ENCODE measurements at regions not wholly inside any gene's neighbourhood (a gene's known extent, or its start where the extent isn't known, plus 50 kb on each side); places are given as distances from the start of the nearest gene placed in this dataset.
"Not testable (repeated sequence)": the region's sequence is repeated elsewhere in the genome, so short reads cannot be mapped to it uniquely, and the experiment has no call there.

DNA sequence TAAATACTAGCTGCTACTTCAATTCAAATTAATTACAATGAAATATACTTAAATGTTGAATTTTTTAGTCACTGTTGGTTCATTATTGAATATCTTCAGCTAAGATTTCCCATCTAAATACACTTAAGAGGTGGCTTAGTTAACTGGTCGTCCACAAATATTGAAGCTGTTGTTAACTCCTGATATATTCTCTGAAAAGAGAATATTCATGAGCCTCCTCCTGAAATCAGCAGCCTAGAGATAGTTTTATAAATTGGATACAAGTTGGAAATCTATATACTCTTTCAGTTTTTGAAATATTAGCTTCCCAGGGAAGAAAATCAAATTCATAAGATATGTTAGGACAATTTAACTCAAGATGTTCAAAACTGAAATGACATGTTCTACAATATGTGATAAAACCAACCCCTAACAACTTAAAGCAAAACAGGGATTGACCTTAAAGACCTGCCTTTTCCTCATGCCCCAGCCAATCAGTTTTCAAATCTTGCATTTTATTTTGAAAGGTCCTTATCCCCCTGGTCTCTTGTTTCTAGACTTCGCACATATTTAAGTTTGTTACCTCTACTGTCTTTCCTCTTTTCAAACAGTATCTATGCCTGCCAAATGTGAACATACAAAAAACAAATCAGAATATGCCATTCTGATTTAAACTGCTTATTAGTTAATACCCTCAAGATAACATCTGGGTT, 2784.9 kb downstream of the RPIA start:
- H3K36me3 Mint-ChIP-seq (ENCODE audit: low read depth); H3K27ac Mint-ChIP-seq; H3K9me3 Mint-ChIP-seq; H3K4me1 Mint-ChIP-seq (ENCODE audit: low read depth); DNase-seq: not testable (repeated sequence)
- Mint-ChIP-seq H3K27me3 (ENCODE audit: insufficient read depth) (peaks cover 12% of the 10 kb centered on the region), H3K4me3 (peak overlapping the region; percentile 65; the same call in 1 of the 2 replicates)

DNA sequence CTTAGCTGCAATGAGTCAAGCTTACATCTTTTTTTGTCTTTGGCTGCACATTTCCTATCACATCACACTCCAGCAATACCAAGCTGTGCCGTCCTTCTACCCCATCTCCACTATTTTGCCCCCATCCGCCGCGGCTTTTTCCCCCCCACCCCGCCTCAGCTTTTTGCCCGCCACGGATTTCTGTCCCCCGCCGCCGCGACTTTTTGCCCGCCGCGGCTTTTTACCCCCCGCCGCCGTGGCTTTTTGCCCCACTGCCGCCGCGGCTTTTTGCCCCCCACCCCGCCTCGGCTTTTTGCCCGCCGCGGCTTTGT, 2785.4 kb downstream of the RPIA start:
- H3K27ac Mint-ChIP-seq = not testable (repeated sequence)
- H3K4me3 Mint-ChIP-seq = peak overlapping the region; percentile 65

DNA sequence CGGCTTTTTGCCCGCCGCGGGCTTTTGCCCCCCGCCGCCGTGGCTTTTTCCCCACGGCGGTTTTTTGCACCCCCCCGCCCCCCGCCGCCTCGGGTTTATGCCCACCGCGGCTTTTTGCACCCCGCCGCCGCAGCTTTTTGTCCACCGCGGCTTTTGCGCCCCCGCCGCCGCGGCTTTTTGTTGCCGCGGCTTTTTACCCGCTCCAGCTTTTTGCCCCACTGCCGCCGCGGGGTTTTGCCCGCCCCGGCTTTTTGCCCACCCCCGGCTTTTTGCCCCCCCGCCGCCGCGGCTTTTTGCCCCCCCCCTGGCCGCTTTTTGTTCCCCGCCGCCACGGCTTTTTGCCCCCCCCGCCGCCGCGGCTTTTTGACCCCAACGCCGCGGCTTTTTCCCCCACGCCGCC, 2785.8 kb downstream of the RPIA start:
- not testable (repeated sequence) for H3K4me3 Mint-ChIP-seq; H3K27ac Mint-ChIP-seq; H3K36me3 Mint-ChIP-seq (ENCODE audit: low read depth); H3K9me3 Mint-ChIP-seq; DNase-seq; H3K4me1 Mint-ChIP-seq (ENCODE audit: low read depth)
- peaks cover 12% of the 10 kb centered on the region for H3K27me3 Mint-ChIP-seq (ENCODE audit: insufficient read depth)

More for the DNA sequence above, 2785.4 kb downstream of the RPIA start:
- not testable (repeated sequence) for H3K4me1 Mint-ChIP-seq (ENCODE audit: low read depth); H3K36me3 Mint-ChIP-seq (ENCODE audit: low read depth); H3K9me3 Mint-ChIP-seq; DNase-seq
- H3K27me3 Mint-ChIP-seq (ENCODE audit: insufficient read depth) = peaks cover 12% of the 10 kb centered on the region

DNA sequence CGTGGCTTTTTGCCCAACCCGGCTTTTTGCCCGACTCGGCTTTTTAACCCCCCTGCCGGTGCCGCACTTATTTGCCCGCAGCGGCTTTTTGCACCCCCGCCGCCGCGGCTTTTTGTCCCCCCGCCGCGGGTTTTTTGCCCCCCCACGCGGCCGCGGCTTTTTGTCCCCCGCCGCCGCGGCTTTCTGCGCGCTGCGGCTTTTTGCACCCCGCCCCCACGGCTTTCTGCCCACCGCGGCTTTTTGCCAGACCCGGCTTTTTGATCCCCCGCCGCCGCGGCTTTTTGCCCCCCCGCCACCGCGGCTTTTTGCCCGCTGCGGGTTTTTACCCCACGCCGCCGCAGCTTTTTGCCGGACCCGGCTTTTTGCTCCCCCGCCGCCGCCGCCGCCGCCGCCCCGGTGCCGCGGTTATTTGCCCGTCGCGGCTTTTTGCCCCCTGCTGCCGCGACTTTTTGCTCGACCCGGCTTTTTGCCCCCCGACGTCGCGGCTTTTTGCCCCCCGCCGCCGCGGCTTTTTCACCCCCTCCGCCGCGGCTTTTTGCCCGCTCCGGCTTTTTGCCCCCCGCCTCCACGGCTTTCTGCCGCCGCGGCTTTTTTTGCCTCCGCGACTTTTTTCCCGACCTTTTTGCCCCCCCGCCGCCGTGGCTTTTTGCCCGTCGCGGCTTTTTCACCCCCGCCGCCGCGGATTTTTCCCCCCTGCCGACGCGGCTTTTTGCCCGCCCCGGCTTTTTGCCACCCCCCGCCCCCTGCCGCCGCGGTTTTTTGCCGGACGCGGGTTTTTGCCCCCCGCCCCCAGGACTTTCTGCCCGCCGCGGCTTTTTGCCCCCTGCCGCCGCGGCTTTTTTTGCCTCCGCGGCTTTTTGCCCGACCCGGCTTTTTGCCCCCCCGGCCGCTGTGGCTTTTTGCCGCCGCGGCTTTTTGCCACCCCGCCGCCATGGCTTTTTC, 2786.5 kb downstream of the RPIA start:
- Mint-ChIP-seq H3K27me3 (ENCODE audit: insufficient read depth) (peaks cover 12% of the 10 kb centered on the region), H3K36me3 (ENCODE audit: low read depth) (no peaks in the 10 kb centered on the region), H3K4me3 (no peak overlapping the region), H3K9me3 (no peaks in the 10 kb centered on the region), H3K4me1 (ENCODE audit: low read depth) (no peaks in the 10 kb centered on the region), H3K27ac (no peak overlapping the region)
- no peak for DNase-seq
- TF ChIP-seq, protein P1, sequence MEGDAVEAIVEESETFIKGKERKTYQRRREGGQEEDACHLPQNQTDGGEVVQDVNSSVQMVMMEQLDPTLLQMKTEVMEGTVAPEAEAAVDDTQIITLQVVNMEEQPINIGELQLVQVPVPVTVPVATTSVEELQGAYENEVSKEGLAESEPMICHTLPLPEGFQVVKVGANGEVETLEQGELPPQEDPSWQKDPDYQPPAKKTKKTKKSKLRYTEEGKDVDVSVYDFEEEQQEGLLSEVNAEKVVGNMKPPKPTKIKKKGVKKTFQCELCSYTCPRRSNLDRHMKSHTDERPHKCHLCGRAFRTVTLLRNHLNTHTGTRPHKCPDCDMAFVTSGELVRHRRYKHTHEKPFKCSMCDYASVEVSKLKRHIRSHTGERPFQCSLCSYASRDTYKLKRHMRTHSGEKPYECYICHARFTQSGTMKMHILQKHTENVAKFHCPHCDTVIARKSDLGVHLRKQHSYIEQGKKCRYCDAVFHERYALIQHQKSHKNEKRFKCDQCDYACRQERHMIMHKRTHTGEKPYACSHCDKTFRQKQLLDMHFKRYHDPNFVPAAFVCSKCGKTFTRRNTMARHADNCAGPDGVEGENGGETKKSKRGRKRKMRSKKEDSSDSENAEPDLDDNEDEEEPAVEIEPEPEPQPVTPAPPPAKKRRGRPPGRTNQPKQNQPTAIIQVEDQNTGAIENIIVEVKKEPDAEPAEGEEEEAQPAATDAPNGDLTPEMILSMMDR (IDR thresholded peaks at IDR 0.05) = no peak

DNA sequence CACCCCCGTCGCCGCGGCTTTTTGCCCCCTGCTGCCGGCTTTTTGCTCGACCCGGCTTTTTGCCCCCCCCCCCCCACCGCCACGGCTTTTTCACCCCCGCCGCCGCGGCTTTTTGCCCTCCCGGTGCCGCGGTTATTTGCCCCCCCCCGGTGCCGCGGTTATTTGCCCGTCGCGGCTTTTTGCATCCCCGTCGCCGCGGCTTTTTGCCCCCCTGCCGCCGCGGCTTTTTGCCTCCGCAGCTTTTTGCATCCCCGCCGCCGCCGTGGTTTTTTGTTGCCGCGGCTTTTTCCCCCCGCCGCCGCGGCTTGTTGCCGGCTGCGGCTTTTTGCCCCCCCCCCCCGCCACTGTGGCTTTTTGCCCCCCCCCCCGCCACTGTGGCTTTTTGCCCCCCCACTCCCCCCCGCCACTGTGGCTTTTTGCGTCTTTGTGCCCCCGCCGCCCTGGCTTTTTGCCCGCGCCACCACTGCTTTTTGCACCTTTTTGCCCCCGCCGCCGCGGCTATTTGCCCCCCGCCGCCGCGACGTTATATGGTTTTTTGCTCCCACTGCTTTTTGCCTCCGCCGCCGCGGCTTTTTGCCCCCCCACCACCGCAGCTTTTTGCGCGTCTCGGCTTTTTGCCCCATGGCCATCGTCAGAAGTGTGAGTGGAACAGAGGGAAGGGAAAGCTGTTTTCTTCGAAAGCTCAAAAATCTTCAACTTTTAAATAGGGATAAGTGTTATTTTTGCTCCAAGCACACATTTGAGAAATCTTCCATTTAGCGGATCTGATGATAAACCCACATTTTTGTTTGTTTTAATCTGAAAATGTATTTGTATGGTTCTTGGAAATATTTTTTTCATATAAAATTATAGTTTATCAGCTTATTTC, 2787.6 kb downstream of the RPIA start:
- H3K9me3 Mint-ChIP-seq; DNase-seq; H3K27ac Mint-ChIP-seq; H3K36me3 Mint-ChIP-seq (ENCODE audit: low read depth); H3K4me1 Mint-ChIP-seq (ENCODE audit: low read depth): not testable (repeated sequence)
- Mint-ChIP-seq H3K4me3 (peak overlapping the region; percentile 57), H3K27me3 (ENCODE audit: insufficient read depth) (peaks cover 12% of the 10 kb centered on the region)

DNA sequence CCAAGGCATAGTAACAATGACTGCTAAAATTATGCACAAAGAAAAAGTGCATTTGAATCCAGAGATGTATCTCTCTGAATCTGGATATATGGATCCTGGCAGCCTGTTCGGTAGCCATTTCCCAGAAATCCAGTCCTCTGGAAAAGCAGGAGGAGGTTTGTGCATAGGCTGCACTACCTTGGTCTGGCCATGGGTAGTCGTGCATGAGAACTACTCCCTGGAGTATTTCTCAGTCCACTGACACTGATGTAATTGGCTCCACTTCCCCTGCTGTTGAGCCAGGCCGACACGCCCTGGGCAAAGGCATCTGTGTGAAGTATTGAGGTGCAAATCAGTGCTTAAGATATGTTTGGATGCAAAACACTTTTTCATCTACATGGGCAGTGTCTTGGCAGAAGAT, 2793.8 kb downstream of the RPIA start:
- H3K4me3 Mint-ChIP-seq; H3K27me3 Mint-ChIP-seq (ENCODE audit: insufficient read depth); H3K36me3 Mint-ChIP-seq (ENCODE audit: low read depth); H3K9me3 Mint-ChIP-seq; H3K4me1 Mint-ChIP-seq (ENCODE audit: low read depth); H3K27ac Mint-ChIP-seq: not testable (repeated sequence)
- peak; percentile 49 for DNase-seq
- TF ChIP-seq, protein P1 (IDR thresholded peaks at IDR 0.05) = peak; percentile 40

DNA sequence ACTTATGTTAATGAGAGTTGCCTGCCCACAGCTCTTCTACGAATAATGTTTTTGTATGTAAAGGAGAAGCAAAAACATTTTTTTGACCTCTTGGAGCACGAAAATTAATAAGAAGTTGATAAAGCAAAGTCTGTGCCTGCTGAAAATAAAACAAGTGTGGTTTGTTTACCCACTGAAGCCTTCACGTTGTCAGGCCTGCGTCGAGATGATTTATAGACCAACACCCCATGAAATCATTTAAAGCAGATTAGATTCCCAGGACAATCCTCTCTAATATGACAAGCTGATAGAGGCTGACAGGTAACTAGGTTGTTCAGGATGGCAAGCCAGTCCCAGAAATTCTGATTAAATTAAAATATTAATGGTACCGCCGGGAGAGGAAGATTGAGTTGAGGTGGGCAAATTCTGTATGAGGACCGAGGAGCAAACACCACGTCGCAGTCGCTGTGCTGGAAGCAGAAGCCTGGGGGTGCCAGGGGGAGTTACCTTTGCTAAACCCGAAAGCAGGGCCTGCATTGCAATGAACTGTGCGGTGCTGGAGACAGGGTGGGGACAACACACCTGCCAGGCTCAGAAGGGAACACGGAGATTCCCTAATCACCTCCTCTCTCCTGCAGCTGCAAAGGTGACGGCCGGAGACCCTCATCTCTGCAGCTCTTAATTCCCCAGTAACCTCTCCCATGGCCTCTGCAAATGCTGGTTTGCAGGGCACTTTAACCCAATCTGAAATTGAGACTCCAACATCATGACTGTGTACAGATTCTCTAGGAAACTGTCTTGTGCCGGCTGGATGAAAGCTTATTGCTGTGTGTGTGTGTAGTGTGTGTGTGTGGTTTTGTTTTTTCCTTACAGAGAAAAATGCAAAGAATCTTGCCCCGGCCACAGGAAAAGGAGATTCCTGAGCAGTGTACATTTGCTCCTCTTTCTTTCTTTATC, 2805.9 kb downstream of the RPIA start:
- not testable (repeated sequence) for H3K4me1 Mint-ChIP-seq (ENCODE audit: low read depth); H3K36me3 Mint-ChIP-seq (ENCODE audit: low read depth); H3K9me3 Mint-ChIP-seq; H3K4me3 Mint-ChIP-seq; DNase-seq; H3K27ac Mint-ChIP-seq; H3K27me3 Mint-ChIP-seq (ENCODE audit: insufficient read depth)

DNA sequence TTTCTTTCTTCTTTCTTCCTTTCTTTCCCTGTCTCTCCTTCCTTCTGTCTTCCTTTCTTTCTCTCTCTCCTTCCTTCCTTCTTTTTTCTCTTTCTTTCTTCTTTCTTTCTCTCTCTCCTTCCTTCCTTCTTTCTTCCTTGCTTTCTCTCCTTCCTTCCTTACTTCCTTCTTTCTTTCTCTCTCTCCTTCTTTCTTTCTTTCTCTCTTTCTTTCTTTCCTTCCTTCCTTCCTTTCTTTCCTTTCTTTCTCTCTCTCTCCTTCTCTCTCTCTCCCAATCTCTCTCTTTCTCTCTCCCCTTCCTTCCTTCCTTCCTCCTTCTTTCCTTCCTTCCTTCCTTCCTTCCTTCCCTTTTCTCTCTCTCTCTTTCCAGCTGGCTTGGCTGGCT, 2806.6 kb downstream of the RPIA start:
- H3K4me1 Mint-ChIP-seq (ENCODE audit: low read depth); H3K27ac Mint-ChIP-seq; H3K36me3 Mint-ChIP-seq (ENCODE audit: low read depth); H3K9me3 Mint-ChIP-seq; H3K4me3 Mint-ChIP-seq; DNase-seq; H3K27me3 Mint-ChIP-seq (ENCODE audit: insufficient read depth): not testable (repeated sequence)

DNA sequence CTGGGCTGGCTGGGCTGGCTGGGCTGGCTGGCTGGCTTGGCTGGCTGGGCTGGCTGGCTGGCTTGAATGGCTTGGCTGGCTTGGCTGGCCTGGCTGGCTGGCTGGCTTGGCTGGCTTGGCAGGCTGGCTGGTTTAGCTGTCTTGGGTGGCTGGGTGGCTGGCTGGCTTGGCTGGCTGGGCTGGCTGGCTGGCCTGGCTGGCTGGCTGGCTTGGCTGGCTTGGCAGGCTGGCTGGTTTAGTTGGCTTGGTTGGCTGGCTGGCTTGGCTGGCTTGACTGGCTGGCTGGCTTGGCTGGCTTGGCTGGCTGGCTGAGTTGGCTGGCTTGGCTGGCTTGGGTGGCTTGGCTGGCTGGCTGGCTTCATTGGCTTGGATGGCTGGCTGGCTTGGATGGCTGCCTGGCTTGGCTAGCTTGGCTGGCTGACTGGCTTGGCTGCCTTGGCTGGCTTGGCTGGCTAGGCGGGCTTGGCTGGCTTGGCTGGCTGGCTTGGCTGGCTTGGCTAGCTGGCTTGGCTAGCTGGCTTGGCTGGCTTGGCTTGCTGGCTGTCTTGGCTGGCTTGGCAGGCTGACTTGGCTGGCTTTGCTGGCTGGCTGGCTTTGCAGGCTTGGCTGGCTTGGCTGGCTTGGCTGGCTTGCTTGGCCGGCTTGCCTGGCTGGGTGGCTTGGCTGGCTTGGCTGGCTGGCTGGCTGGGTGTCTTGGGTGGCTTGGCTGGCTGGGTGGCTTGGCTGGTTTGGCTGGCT, 2807.2 kb downstream of the RPIA start:
- not testable (repeated sequence) for DNase-seq; H3K27me3 Mint-ChIP-seq (ENCODE audit: insufficient read depth); H3K4me3 Mint-ChIP-seq

DNA sequence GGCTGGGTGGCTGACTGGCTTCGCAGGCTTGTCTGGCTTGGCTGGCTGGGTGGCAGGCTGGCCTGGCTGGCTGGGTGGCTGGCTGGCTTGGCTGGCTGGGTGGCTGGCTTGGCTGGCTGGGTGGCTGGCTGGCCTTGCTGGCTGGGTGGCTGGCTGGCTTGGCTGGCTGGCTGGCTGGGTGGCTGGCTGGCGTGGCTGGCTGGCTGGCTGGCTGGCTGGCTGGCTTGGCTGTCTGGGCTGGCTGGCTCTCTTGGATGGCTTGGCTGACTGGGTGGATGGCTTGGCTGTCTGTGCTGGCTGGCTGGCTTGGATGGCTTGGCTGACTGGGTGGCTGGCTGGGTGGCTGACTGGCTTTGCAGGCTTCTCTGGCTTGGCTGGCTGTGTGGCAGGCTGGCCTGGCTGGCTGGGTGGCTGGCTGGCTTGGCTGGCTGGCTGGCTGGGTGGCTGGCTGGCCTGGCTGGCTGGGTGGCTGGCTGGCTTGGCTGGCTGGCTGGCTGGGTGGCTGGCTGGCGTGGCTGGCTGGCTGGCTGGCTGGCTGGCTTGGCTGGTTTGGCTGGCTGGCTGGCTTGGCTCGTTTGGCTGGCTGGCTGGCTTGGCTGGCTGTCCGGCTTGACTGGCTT, 2808.1 kb downstream of the RPIA start:
- not testable (repeated sequence) for DNase-seq; H3K27ac Mint-ChIP-seq; H3K4me1 Mint-ChIP-seq (ENCODE audit: low read depth); H3K9me3 Mint-ChIP-seq; H3K27me3 Mint-ChIP-seq (ENCODE audit: insufficient read depth); H3K36me3 Mint-ChIP-seq (ENCODE audit: low read depth); H3K4me3 Mint-ChIP-seq

More for the DNA sequence above, 2807.2 kb downstream of the RPIA start:
- not testable (repeated sequence) for H3K4me1 Mint-ChIP-seq (ENCODE audit: low read depth); H3K36me3 Mint-ChIP-seq (ENCODE audit: low read depth); H3K27ac Mint-ChIP-seq; H3K9me3 Mint-ChIP-seq

All from HFFc6 (cell line).